GM18505 (cell line): ENCODE measurements at regions not wholly inside any gene's neighbourhood (a gene's known extent, or its start where the extent isn't known, plus 50 kb on each side); places are given as distances from the start of the nearest gene placed in this dataset.

Source experiments
- ATAC-seq: cut with Tn5 transposase; IDR thresholded peaks from one replicate; pipeline ENCODE4 v1.9.1; 2021; ENCODE audit not compliant: unreplicated experiment
- POLR2A ChIP-seq: IDR thresholded peaks from 4 replicates; pipeline ENCODE4 v1.6.1; 2011; ENCODE audit warnings: borderline replicate concordance; ENCODE audit not compliant: insufficient read depth, insufficient read length; ENCODE audit errors: extremely low read depth

- no peak for TF ChIP-seq POLR2A
- peak; percentile 39 for ATAC-seq
These were observed 217.6 kb upstream of the SAMSN1 start for GRCh38 chr21:14763695-14764064.

- peak; percentile 95 for ATAC-seq
- TF ChIP-seq POLR2A = no peak
These were observed 216.9 kb upstream of the SAMSN1 start for GRCh38 chr21:14762734-14763694.

GRCh38 chr21:14762327-14762726, 216.2 kb upstream of the SAMSN1 start:
- ATAC-seq = no peak
- no peak for TF ChIP-seq POLR2A

- no peak for ATAC-seq
- TF ChIP-seq POLR2A = no peak
These were observed 213.2 kb upstream of the SAMSN1 start for GRCh38 chr21:14759285-14759684.

GRCh38 chr21:14758849-14759248, 212.7 kb upstream of the SAMSN1 start:
- no peak for ATAC-seq

GRCh38 chr21:14757533-14758327, 211.6 kb upstream of the SAMSN1 start:
- ATAC-seq = no peak
- TF ChIP-seq POLR2A = no peak

More at GRCh38 chr21:14758849-14759248, 212.7 kb upstream of the SAMSN1 start:
- TF ChIP-seq POLR2A = no peak

GRCh38 chr21:14755086-14755485, 209.0 kb upstream of the SAMSN1 start:
- TF ChIP-seq POLR2A = no peak

GRCh38 chr21:14754682-14755081, 208.6 kb upstream of the SAMSN1 start:
- no peak for TF ChIP-seq POLR2A
- no peak for ATAC-seq

More at GRCh38 chr21:14755086-14755485, 209.0 kb upstream of the SAMSN1 start:
- no peak for ATAC-seq

GRCh38 chr21:14754259-14754604, 208.1 kb upstream of the SAMSN1 start:
- no peak for ATAC-seq
- TF ChIP-seq POLR2A = no peak

GRCh38 chr21:14753466-14754258, 207.5 kb upstream of the SAMSN1 start:
- ATAC-seq = peak; percentile 43
- TF ChIP-seq POLR2A = no peak

- no peak for TF ChIP-seq POLR2A
- ATAC-seq = no peak
These were observed 207.0 kb upstream of the SAMSN1 start for GRCh38 chr21:14753069-14753465.

- no peak for ATAC-seq
- no peak for TF ChIP-seq POLR2A
These were observed 206.3 kb upstream of the SAMSN1 start for GRCh38 chr21:14752345-14752909.

- ATAC-seq = no peak
- no peak for TF ChIP-seq POLR2A
These were observed 205.7 kb upstream of the SAMSN1 start for GRCh38 chr21:14751602-14752344.

GRCh38 chr21:14751011-14751410, 204.9 kb upstream of the SAMSN1 start:
- TF ChIP-seq POLR2A = no peak
- ATAC-seq = no peak
